ENCODE measurements at regions not wholly inside any gene's neighbourhood (a gene's known extent, or its start where the extent isn't known, plus 50 kb on each side); places are given as distances from the start of the nearest gene placed in this dataset.

DNA sequence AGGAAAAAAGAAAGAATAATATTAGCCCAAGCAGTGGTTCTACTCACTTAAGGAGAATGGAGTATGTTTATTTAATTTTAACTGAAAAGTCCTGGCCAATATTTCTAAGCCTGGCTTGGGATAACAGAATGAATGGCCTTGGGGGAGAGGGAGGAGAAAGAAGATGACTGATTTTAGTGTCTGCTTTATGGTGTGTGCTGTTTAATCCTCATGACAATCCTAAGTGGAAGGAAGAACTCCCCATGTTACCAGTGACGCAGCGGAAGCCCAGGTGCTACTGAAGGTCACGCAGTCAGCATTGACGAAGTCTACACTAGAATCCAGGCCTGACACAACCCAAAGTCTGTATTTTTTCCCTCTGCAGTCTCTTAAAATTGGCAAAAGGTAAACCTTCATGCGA, 50.5 kb downstream of the PALM2AKAP2 start:
- DNase-seq: no peak

DNA sequence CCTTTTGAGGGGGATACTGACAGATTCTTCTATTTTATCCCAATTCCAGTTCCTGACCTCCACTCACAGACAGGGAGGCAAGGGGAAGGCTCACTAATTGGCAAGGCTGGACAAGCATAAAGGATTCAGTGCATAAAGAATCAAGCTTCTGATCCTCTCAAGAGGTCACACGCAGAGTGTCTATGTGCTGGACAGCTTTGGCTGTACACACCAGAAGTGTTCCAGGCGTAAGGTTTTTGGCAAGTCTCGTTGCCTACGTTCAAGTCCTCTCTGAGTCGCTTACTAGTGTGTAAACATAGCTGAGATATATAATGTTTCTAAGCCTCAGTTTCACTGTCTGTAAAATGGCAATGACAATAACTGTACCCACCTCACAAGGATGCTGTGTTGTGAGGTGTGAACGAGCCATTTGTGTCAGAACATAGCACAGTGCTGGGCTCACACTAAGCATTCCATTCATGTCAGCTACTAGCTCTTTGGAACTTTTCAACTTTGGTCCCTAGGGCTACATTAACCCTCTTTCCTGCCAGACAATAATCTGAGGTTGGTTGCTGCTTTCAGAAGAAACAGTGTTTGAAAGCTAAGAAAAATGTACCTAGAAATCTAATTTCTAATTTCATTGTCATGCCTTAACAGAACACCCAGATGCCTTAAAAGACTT, 52.1 kb downstream of the PALM2AKAP2 start:
- DNase-seq: no peak

DNA sequence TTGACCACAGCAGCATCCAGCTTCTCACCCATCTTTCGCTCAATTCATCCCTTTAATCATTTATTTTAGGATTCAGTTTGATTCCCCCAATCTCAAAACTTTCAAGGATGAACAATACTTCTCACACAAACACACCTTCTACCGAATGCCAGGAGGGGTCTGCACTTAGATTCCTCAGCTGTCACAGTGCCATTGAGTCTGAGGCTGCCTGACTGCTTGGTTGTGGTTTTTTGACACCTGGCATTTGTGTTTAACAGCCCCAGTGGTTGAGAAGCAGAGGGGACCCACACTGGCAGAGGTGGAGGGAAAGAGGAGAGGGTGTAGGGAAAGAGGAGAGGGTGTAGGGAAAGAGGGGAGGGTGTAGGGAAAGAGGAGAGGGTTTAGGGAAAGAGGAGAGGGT, 54.9 kb downstream of the PALM2AKAP2 start:
- DNase-seq: no peak

DNA sequence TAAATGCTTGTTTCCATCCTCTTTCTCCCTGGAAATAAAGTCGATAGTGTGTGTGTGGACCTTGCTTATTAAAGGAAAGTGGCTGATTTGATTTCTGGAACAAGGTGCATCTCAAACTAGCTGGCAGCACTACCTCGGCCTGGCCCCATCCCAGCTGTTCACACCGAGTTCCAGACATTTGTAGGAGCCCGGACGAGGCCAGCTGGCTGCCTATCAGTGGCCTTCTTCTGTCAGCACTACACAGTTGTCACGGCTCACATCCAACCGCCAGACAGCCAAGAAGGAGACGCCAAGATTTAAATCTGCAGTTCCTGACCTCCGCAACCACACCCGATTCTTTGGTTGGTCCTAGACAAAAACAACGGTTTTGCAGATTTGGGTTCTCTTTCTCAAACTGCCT, 63.6 kb downstream of the PALM2AKAP2 start:
- no peak for DNase-seq

DNA sequence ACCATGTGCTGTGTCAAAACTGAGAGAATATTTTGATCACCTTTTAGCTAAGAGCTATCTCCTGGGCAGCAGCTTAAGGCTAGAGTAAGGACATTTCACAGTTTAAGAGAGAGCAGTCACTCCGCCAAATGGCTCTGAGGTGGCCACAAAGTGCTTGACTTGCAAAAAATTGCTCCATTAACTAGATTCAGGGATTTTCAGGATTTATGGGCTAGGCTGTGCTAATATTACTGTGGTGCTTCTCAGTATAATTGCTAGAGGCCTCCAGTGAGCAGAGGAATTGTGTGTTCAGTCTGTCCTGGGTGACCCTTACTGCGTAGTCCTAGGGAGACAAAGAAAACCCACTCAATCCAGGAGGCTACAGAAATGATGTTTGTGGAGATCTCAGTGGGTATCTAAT, 65.2 kb downstream of the PALM2AKAP2 start:
- no peak for DNase-seq

DNA sequence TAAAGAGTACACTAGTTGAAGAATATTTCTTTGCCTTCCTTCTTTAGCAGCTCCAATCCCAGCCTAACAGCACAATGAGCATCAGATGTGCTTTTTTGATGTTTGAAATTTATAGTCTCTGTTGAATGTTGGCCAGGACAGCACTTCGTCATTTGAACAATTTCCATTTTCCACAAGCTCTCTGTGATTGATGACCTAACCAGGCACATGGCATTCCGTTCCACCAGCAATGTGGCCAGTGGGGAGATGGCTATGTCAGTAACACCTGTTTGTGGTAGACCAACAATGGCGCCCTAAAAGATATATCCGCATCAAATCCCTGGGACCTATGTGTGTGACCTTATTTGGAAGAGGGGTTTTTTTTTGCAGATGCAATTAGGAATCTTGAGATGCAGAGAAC, 66.8 kb downstream of the PALM2AKAP2 start:
- no peak for DNase-seq

DNA sequence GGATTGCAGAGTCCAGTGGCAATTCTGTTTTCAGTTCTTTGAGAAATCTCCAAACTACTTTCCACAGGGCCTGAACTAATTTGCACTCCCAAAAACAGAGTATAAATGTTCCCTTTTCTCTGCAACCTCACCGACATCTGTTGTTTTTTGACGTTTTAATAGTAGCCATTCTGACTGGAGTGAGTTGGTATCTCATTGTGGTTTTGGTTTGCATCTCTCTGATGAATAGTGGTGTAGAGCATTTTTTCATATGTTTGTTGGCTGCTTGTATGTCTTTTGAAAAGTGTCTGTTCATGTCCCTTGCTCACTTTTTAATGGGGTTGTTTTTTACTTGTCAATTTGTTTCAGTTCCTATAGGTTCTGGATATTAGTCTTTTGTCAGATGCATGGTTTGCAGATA, 72.6 kb downstream of the PALM2AKAP2 start:
- no peak for DNase-seq

DNA sequence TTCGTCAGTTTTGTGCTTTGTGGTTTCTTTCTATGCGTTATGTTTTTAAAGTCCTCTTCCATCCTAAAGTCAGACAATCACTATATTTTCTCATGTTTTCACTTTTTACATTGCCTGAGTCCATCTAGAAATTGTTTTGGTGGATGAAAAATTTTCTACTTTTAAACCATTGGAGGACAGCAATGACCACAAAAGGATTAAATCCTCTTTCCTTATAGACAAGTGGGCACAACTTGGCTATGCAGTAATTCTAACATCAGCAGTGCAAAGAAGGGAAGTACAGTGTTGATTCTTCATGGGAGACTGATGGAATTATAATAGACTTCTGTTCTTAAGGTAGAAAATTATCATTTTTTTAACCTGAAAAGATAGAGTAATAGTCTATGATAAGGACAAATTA, 75.5 kb downstream of the PALM2AKAP2 start:
- no peak for DNase-seq

DNA sequence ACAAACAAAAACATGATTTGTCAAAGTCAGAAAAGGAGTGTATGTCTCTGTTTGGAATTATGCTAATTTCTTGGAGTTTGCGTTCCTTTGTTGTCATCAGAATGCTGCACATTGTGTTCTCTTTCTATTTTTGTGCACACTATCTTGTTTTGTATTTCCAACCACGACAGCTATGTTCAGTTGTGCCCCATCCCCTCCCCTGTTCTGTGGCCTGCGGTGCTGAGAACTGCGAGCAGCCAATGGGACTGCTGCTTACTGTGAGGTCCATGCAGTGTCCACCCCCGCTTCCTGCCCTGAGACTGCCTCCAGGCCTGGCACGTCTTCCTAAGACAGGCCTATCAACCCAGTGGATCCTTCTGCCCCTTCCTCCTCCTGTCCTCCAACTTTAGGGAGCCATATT, 76.8 kb downstream of the PALM2AKAP2 start:
- DNase-seq: no peak

DNA sequence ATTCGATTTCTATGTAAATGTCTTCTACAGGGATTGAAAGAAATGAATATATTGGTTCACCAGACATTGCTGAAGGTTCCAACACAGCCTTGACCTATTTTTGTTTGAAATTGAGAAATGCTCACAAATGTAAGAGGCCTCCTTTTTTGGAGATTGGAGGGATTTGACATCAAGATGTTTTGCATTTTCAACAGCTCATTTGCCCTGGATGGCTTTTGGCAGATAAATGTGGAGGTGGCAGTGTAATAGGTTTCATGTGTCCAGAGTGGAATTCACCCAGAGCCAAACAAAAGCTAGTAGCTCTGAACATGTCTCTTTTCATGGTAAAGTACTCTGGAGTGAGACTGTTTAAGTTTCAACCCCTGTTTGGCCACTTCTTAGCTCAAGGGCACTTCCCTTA, 77.3 kb downstream of the PALM2AKAP2 start:
- DNase-seq: no peak

DNA sequence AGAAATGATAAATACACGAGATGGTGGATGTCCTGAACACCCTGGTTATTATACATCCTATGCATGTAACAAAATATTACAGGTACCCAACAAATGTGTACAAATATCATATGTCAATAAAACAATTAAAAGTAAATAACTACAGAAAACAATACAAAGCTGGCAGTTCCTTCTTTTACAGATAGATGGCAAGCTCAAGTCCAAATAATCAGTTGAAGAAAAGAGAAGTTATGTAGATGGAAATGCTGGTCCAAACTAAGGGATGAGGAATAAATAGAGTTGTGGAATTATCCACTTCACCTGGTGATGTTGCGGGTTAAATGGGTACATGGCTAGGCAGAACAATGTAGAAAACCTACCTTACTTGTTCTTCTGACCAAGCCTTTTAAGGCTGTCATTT, 79.4 kb downstream of the PALM2AKAP2 start:
- DNase-seq: no peak

DNA sequence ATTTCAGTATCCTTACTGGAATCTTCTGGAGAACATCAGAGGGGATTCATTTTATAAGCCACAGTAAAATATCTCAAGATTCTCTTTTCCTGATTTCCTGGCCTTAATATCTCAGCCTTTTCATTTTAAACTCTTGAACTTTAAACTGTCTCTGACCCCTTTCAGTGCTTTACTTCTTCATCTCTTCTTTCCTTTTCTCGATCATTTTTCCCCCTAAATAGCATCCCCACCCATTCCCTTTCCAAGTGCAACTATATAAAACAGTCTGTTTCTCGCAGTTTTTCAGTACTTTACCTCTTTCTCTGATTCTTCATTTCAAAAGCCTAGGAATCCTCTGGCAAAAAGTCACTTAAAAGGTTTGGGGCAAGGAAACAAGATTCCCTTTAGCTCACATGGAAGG, 80.5 kb downstream of the PALM2AKAP2 start:
- no peak for DNase-seq

DNA sequence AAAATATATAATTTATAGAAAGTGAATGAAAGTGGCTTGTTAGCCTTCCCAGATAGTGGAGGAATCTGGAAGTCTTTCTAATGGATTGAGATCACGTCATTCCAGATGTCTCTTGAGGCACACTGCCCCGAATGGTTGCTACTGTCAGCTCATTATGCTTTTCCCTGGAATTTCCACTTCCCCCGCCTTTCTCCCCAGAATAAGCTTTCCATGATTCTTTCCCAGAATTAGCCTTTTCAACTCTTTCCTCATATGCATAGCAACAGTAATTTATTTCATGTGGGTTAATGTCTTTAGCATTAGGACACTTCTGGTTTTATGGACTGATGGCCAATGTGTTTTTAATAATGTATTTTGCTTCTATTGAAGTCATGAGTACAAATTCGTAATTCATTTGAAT, 81.5 kb downstream of the PALM2AKAP2 start:
- DNase-seq: no peak

DNA sequence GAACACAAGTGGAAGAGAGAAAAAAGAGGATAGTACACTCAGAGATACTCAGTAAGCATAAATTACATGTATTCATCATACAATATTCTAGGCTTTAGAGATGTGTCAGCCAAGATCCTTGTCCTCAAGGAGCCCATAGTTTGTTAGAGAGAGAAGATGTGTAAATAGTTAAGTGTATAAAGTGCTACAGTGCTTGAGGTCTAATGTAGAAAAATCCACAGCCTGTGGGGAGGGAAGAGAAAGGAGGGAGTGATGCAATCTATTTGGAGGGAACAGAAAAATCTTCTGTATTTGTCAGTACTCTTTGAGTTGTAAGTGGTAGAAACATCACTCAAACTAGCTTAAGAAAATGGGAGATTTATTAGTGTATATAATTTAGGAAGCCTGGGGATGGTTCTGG, 81.9 kb downstream of the PALM2AKAP2 start:
- DNase-seq: no peak

DNA sequence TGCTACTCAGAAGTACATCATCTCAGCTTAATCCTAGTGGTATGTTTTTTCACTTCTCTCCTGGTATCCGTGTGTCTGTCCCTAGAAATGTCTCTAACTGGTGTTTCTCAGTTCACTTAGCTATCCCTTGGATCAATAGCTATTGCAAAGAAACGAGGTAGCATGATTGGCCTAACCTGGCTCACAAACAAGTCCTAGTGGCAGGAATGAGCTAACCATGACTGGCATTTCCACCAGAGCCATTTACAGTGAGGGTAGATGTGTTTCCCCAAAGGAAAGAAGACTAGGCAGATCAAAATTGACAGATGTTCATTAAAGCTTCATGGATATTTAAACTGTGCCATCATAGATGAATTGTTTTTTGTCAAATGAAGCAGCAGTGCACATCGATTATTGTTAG, 82.5 kb downstream of the PALM2AKAP2 start:
- DNase-seq: no peak

DNA sequence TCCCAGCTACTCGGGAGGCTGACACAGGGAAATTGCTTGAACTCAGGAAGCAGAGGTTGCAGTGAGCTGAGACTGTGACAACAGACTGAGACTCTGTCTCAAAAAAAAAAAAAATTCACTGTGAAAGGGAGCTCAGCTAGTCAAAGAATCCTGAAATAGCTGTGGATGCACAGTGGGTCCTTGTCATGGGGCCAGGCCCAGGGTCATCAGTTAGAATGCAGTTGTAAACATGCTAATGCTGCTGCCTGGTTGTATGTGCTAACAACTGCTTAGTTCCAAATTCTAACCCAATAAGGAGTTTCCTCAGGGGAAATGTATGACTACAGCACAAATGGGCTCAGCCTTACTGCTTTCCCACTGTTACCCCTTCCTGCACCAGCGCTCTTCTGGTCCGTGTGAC, 84.0 kb downstream of the PALM2AKAP2 start:
- DNase-seq: no peak

DNA sequence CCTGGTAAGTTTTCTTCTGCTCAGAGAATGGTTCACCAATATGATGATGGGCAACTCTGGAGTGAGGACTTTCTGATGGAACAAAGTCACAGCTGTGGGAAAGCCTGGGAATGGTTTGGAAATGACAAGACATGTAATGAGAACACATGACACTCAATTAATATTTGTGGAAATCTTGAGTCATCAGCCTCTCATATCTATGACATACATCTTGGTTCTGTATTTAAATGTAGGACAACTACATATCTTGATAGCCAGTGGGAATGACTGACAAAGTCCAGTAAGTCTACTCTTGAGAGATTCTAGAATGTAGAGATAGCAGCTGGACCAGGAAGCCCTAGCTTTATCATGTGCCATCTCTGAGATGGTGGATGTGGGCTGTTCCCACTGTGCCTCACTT, 85.5 kb downstream of the PALM2AKAP2 start:
- DNase-seq: no peak

DNA sequence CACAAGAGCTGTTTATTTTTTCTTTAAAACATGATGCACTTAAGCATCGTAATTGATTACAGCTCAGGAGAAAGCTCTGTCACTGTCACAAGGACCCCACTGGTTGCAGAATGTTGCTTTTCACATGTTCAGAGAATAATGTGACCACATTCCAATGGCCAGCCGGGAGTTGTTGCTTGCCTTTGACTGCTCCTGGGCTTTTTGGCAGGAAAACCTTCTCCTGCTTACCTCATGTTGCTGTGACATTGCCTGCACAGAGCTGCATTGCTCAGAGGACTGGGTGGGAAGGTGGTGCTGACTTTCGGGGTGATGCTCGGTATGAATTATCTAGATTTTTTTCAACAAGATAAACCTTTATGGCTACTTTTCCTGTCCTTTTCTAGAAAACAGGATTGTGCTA, 88.2 kb downstream of the PALM2AKAP2 start:
- no peak for DNase-seq

DNA sequence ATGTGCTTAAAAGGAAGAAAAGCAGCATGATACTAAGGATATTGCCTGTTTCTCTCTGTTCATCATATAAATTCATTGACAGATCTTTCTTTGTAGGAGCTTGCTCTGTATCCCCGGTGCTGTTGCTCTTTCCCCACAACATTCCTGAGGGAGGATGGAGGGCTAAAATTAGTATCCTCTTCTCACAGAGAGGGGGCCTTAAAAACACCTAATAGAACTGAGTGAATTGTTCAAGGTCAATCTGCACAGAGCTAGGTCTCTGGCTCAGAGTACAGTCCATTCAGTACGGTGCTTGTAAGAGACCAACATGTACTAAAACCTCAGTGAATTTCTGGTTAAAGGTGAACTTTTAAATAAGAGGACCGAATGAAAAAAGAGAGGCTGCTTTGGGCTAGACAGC, 88.7 kb downstream of the PALM2AKAP2 start:
- no peak for DNase-seq

DNA sequence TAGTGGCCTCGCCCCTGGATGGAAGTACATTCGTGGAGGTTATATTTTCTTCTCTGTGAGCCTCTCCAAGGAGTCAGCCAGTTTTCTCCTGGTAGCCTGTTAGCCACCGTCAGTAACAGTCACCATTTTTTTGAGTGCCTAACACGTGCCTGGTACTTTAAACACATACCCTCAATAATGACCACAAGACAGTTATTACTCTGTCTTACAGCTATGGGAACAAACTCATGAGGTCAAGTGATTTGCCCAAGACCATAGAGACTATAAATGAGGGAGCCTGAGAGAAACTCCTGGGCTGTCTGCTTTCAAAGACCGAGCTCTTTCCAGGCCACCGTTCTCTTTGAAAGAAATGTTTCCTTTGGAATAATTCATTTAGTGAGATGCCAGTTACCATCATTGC, 90.4 kb downstream of the PALM2AKAP2 start:
- DNase-seq: no peak

DNA sequence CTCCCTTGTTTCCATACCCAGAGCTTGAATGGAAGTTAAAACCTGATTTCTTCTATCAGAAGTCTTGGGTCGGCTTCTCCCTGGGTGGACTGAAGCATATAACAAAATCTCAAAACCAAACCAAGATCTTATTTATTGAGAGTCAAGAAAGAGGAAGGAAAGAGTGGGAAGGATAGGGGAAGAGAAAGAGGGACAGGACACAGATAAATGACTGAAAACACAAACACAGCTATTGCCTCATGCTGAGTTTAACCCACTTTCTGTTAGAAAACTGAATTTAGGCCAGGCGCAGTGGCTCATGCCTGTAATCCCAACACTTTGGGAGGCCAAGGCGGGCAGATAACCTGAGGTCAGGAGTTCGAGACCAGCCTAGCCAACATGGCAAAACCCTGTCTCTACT, 92.9 kb downstream of the PALM2AKAP2 start:
- DNase-seq: no peak

DNA sequence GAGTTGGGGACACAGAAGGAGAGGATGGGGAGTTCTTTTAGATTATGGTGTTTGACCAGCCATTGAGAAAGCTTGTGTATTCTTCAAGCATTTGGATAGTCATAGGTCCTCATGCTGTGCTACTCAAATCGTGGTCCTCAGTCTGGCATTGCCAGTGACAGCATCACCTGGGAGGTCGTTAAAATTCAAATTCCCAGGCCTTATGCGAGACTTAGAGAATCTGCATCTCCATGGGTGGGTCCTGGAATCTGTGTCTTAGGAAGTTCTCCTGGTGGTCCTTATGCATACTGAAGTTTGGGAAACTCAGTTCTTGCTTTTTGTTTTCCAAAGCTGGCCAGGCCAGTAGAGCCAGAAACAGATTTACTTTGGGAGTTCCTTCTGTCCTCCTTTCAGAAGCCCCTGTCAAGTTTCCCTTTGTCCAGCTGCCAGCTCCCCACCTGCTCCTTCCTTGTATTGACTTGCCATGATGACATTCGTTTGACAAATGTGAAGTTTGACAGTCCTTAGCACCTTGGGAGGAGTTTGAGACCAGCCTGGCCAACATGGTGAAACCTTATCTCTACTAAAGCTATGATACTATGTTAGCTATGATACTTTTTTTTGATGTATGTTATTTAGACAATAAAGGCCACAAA, 95.6 kb downstream of the PALM2AKAP2 start:
- DNase-seq: no peak

DNA sequence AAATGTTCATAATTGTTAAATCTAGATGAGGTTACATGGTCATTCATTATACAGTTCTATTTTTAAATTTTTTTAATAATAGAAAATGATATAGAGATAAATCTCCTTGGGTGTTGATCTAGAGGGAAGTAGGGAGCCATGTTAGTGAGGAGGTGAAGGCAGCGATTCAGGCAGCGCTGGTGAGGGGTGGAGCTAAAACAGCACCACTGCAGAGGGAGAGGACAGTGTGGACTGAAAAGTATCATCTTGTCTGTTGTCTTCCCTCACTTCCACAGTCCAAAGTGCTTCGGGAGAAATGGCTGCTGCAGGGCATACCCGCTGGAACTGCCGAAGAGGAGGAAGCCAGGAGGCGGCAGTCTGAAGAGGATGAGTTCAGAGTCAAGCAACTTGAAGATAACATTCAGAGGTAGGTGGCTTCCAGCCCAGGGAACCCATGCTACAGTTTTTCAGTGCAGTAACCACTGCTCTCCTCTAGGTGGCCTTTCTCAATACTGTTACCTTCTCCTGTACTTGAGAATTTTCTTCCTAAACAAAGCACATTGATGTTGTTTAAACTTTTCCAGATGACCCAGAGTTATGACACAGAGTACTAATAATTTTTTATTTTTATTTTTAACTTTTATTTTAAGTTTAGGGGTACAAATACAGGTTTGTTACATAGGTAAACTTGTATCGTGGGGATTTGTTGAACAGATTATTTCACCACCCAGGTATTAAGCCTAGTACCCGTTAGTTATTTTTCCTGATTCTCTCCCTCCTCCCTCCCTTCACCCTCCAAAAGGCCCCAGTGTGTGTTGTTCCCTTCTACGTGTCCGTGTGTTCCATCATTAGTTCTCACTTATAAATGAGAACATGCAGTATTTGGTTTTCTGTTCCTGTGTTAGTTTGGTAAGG, 100.5 kb downstream of the PALM2AKAP2 start:
- DNase-seq: peak; percentile 7

DNA sequence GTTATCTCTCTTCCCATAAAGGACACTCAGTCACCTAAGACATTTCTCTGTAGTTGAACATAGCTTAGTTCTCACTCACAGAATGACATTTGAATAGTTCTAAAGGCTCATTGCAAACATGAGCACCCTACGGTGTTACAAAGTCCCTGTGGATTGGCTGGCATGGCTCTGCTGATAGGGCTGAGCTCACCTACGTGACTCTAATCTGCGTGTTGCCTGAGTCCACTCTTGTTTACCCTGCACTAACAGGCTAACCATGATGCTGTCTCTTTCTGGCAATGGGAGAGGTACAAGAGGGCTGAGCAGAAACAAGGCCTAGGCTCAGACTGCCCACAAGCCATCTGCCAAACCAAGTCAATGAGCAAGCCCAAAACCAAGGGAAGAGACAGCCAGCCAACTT, 103.6 kb downstream of the PALM2AKAP2 start:
- DNase-seq: no peak
